ENCODE measurements at regions not wholly inside any gene's neighbourhood (a gene's known extent, or its start where the extent isn't known, plus 50 kb on each side); places are given as distances from the start of the nearest gene placed in this dataset.

DNA sequence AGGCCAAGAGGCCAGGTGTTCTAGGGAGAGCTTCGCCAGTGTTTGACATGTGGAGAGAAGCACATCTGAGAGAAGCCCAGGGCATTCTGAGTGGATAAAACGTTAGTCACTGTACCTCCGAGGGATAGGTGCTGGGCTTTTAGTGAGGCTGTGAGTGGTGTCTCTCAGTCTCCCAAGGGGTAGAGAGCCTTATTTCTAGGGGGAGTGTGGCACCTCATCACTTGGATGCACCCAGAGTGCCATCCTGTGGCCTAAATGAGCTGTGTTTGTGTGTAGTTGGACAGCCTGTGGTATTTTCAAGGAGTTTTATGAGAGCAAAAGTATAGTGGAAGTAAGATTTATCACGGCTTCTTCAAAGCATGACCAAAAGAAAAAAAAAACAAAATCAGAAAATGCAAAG is 1046.9 kb upstream of the WWC1 start:
- TF ChIP-seq TAF1 (IDR thresholded peaks at IDR 0.05; ENCODE audit: low read depth), result no peak
- TF ChIP-seq, protein P1, sequence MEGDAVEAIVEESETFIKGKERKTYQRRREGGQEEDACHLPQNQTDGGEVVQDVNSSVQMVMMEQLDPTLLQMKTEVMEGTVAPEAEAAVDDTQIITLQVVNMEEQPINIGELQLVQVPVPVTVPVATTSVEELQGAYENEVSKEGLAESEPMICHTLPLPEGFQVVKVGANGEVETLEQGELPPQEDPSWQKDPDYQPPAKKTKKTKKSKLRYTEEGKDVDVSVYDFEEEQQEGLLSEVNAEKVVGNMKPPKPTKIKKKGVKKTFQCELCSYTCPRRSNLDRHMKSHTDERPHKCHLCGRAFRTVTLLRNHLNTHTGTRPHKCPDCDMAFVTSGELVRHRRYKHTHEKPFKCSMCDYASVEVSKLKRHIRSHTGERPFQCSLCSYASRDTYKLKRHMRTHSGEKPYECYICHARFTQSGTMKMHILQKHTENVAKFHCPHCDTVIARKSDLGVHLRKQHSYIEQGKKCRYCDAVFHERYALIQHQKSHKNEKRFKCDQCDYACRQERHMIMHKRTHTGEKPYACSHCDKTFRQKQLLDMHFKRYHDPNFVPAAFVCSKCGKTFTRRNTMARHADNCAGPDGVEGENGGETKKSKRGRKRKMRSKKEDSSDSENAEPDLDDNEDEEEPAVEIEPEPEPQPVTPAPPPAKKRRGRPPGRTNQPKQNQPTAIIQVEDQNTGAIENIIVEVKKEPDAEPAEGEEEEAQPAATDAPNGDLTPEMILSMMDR (IDR thresholded peaks at IDR 0.05; ENCODE audit: poor library complexity, severe bottlenecking), result peak; percentile 66
- peak; percentile 74 for TF ChIP-seq RAD21 (conservative IDR thresholded peaks at IDR 0.05)
- no peak for TF ChIP-seq EZH2 (IDR thresholded peaks at IDR 0.05; ENCODE audit: borderline replicate concordance, insufficient read depth, low read length, poor library complexity, severe bottlenecking)
- TF ChIP-seq, protein P2, sequence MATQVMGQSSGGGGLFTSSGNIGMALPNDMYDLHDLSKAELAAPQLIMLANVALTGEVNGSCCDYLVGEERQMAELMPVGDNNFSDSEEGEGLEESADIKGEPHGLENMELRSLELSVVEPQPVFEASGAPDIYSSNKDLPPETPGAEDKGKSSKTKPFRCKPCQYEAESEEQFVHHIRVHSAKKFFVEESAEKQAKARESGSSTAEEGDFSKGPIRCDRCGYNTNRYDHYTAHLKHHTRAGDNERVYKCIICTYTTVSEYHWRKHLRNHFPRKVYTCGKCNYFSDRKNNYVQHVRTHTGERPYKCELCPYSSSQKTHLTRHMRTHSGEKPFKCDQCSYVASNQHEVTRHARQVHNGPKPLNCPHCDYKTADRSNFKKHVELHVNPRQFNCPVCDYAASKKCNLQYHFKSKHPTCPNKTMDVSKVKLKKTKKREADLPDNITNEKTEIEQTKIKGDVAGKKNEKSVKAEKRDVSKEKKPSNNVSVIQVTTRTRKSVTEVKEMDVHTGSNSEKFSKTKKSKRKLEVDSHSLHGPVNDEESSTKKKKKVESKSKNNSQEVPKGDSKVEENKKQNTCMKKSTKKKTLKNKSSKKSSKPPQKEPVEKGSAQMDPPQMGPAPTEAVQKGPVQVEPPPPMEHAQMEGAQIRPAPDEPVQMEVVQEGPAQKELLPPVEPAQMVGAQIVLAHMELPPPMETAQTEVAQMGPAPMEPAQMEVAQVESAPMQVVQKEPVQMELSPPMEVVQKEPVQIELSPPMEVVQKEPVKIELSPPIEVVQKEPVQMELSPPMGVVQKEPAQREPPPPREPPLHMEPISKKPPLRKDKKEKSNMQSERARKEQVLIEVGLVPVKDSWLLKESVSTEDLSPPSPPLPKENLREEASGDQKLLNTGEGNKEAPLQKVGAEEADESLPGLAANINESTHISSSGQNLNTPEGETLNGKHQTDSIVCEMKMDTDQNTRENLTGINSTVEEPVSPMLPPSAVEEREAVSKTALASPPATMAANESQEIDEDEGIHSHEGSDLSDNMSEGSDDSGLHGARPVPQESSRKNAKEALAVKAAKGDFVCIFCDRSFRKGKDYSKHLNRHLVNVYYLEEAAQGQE (IDR thresholded peaks at IDR 0.05; ENCODE audit: borderline replicate concordance), result no peak
- no peak for TF ChIP-seq POLR2AphosphoS5 (IDR thresholded peaks at IDR 0.05)
- TF ChIP-seq EP300 (conservative IDR thresholded peaks at IDR 0.05; ENCODE audit: poor library complexity, severe bottlenecking), result no peak
